NCI-H510A (cell line): ENCODE measurements at regions not wholly inside any gene's neighbourhood (a gene's known extent, or its start where the extent isn't known, plus 50 kb on each side); places are given as distances from the start of the nearest gene placed in this dataset.

Experiments
- DNase-seq: peaks from one replicate; lab custom pipeline; 2025; lab: John Stamatoyannopoulos, UW

DNA sequence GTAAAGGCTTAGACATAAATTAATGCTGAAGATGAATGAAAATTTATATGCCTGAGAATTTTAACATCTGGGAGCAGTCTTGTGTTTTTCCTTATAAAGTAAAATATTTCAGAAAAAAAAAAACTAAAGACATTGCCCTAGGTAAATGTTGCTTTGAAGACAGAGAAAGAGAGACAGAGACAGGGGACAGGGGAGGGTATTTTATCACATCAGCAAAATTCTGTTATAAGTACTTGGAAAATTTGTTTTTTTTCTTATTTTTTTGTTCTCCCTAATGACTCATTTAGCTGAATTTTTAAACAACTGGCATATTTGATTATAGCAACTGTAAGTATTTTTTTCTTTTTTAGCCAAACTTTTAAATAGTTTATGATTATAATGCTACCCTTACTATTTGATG lies 1540.6 kb upstream of the GBE1 start:
- DNase-seq: no peak

- no peak for DNase-seq
Observed at GRCh38 chr3:83317605-83318004, 1556.2 kb upstream of the GBE1 start.

- DNase-seq: no peak
Observed at GRCh38 chr3:83320726-83321125, 1559.3 kb upstream of the GBE1 start.

- no peak for DNase-seq
Observed at GRCh38 chr3:83321457-83321856, 1560.0 kb upstream of the GBE1 start.

- DNase-seq: no peak
Observed at GRCh38 chr3:83321891-83322290, 1560.4 kb upstream of the GBE1 start.

DNA sequence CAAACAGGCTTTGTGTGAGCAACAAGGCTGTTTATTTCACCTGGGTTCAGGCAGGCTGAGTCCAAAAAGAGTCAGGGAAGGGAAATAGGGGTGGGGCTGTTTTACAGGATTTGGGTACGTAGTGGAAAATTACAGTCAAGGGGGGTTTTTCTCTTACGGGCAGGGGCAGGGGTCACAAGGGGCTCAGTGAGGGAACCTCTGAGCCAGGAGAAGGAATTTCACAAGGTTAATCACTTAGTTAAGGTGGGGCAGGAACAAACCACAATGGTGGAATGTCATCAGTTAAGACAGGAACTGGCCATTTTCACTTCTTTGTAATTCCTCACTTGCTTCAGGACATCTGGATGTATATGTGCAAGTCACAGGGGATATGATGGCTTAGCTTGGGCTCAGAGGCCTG lies 1592.8 kb upstream of the GBE1 start:
- no peak for DNase-seq

- no peak for DNase-seq
Observed at GRCh38 chr3:83393276-83393675, 1565.5 kb upstream of the CADM2 start.

- no peak for DNase-seq
Observed at GRCh38 chr3:83403927-83404326, 1554.9 kb upstream of the CADM2 start.

DNA sequence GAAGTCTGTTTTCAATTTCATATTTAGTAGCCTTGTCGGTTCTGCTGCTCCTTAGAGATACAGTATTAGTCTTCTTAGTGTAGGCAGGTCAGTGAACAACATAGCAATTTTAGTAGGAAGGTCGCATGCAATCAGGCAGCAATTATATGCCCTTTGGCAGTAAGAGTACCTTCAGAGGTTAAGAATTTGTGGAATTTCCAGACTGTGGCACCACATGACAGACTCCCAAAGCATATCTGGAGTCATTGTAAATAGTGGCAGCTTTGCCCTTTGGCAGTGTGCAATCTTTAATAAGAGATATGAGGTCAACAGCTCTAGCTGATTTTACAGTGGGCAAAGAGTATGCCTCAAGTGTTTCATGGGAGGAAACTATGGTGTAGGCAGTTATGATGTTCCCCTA lies 1532.5 kb upstream of the CADM2 start:
- no peak for DNase-seq

- no peak for DNase-seq
Observed at GRCh38 chr3:83434880-83435587, 1523.8 kb upstream of the CADM2 start.

DNA sequence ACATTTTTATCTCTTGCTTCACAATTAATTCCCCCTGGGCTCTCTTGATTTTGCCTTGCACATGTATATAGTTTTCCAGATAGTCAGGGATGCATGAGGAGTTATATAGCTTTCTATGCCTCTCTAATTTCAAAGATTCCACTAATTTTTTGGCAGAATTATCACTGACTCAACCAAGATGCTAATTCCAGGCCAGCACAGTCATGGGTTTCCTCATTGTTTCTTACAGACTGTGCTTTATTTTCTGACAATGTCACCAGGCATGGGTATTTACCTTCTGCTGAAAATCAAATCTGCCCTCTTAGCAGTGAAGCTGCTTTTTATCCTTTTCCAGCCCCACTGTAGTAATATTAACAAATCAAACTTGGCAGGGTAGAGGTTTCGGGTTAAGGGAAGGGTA lies 1520.6 kb upstream of the CADM2 start:
- DNase-seq: no peak

- DNase-seq: no peak
Observed at GRCh38 chr3:83453056-83453455, 1505.7 kb upstream of the CADM2 start.

- DNase-seq: no peak
Observed at GRCh38 chr3:83454353-83454752, 1504.4 kb upstream of the CADM2 start.

- DNase-seq: no peak
Observed at GRCh38 chr3:83457551-83457950, 1501.2 kb upstream of the CADM2 start.

DNA sequence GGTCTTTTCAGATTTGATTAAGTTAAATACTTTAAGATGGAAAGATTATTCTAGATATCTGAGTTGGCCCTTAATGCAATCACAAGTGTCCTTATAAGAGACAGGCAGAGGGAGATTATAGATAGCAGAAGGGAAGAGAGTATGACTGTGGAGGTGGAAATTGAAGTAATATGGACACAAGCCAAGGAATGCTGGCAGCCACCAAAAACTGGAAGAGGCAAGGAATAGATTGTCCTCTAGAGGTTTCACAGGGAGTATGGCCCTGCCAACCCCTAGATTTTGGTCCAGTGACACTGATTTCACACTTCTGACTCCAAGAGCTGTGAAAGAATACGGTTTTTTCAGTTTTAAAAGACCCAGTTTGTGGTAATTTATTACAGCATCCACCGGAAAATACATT lies 1498.7 kb upstream of the CADM2 start:
- no peak for DNase-seq

DNA sequence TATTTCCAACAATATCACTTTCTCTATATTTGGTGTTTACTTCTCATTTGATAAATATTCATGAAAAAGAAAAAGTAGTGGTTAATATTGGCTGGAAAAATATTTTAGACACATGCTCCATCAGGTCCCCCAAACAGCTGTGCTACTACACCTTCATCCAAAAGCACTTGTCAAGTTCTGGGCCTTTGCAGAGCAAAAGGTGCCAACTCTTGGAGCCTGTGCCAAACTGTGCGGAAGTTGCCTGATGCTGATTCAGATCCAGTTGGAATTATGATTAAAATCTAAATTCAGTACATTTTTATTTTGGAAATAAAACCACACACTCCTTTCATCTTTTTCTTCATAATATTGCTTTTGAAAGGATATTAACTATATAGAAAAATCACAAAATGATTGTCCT lies 1497.4 kb upstream of the CADM2 start:
- DNase-seq: no peak

GRCh38 chr3:83477563-83477962 lies 1481.2 kb upstream of the CADM2 start:
- DNase-seq: no peak

DNA sequence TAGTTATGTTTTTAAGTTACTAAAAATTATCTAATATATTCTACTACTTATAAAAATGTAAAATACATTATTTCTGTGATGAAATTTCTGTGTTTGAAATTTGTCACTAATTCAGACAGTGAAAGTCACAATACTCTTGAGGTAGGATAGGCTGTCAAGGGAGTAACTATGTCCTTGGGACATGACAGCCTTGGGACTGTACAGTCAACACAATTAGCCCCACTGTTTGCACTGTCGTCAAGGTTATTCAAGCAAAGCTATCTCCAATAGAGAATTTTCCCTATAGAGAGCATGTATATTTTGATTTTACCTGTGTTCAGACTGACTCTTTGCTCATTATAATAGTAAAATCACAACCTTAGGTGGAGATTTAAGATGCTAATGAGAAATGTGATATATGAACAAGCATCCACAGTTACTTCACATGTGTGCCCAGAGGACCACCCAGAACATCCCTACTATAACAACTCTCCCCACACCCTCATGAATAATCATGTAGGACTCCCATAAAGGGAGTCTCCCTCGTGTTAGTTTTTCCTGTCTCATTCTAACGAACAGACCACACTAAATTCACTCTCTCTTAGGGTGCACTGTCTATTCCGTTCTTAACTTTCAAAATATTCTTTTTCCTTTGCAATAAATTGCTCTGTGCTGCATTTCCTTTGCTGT lies 1476.3 kb upstream of the CADM2 start:
- DNase-seq: no peak

DNA sequence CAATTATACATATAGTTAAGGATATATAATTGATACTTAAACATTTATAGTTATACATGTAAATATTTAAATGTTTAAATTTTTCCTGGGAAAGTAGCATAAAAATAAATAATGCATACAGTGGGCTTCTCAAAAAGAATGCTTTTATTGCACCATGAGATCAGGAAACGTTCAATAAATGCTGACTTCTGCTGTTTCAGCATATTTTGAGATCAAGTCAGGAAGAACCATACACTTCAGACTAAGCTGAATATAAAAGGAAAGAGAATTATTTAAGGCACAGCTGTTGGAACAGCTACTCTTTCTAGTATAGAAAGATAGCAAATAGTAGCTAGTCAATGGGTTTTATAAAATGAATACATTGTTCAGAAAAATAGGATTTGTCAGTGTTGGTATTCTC lies 1462.3 kb upstream of the CADM2 start:
- no peak for DNase-seq

DNA sequence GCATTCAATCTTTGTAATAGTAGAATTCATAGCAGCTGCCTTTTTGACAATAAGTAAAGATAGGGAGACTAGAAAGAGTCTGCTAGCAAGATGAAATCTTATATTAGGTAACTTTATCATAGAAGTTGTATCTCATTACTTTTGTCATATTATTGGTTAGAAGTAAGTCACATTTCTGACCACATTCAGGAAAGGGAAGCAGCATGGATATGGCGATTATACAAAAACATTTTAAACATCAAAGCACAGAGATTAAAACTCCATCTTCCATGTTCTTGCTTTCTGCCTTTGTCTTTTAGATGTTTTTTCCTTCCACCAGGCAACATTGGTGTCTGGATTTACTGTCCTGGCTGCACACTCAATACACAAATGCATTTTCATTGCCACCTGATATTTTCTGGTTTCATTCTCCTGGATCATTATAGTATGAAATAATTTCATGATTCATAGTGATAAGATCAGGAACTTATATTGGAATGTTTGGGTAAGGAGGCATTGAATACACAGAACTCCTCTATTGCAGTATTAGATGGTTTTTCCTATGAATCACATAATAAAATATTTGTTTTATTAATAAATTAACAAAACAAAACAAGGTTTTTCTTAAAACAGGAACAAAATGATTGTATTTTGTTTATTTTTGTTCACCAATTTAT lies 1460.3 kb upstream of the CADM2 start:
- DNase-seq: no peak

DNA sequence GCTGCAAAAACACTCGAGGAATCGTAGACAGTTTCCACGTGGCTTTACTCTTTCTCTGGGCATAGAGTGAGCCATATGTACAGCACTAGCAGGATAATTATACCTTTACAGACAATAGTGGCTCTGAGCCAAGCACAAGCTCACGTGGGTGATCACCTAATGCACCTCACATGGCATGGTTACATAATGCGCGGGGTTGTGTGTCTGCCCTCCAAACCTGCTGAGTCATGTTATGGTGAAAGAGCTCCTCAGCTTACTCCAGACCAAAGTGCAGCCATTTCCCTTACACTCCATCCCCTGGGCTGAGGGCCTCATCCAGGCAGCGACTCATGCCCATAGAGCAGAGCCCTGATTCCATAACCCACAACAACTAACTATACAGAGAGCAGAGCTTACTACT lies 1458.4 kb upstream of the CADM2 start:
- no peak for DNase-seq

DNA sequence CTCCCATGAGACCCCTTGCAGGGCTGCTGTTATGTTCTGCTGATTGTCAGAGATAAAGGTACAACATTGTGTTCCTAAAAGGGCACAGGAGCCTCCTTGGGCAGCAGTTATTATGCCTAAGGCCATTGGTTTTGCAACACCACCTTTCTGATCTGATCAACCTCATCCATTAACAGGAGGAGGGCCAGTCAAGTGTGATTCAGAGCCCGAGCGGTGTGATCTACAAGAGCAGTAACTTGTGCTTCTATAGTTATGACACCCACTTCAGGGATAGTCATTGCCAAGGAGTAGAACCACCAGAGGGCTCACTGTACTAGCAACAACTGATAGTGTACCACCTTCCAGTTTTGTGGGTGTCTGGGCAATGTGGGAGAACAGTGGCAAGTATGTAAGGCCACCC lies 1457.9 kb upstream of the CADM2 start:
- no peak for DNase-seq

- no peak for DNase-seq
Observed at GRCh38 chr3:83513051-83513450, 1445.7 kb upstream of the CADM2 start.

DNA sequence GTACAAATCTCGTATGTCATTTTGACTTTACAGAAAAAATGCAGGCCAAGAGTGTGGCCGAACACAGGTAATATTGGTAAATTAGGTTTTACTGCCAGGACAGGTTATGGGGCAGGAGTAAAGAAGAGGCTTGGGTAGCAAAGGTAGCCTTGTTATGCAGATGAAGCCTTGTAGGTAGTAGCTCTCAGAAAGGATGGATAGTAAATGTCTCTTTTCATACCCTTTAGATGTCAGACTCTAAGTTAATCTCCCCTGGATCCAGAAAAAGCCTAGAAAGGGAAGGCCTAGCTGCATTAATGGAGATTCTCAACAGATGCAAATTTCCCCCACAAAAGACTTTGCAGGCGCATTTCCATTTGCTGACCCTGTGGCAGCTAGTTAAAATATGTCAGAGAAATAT lies 1445.1 kb upstream of the CADM2 start:
- DNase-seq: no peak
